ENCODE measurements at regions not wholly inside any gene's neighbourhood (a gene's known extent, or its start where the extent isn't known, plus 50 kb on each side); places are given as distances from the start of the nearest gene placed in this dataset.

- peak overlapping the region in 2 of 12 donors; percentile 21 to 27 for H3K27ac ChIP-seq
- H3K27me3 ChIP-seq = peaks cover 0 to 4% (median 0%) of the 10 kb centered on the region in 9 donors
- TF ChIP-seq POLR2A (IDR thresholded peaks at IDR 0.05) (no peak), CTCF (IDR thresholded peaks at IDR 0.05) (no peak)
- H3K36me3 ChIP-seq = no peaks in the 10 kb centered on the region
- intact Hi-C loops (cut with DNase I) = loop anchor here in 8 of 10 donors (5.0 to 10.0 kb wide), 7 partner anchors 63 to 117 kb away; partner anchors contain the start of gene SPRY4 (in 3 of the 8)
- ATAC-seq (no peak), DNase-seq (no peak)
- no peaks in the 10 kb centered on the region for H3K9me3 ChIP-seq
- no peak overlapping the region for H3K4me3 ChIP-seq
- H3K4me1 ChIP-seq = peaks cover 0 to 64% (median 39%) of the 10 kb centered on the region in 12 donors
- 70 to 83% (median 78%) methylated on average over 6 to 7 of the region's 7 CpGs for WGBS, 4 donors
Measured at GRCh38 chr5:142428036-142428772, 103.4 kb upstream of the SPRY4 start.

GRCh38 chr5:142427529-142427928 is 102.7 kb upstream of the SPRY4 start:
- no peaks in the 10 kb centered on the region for H3K36me3 ChIP-seq
- H3K27ac ChIP-seq = peak overlapping the region in 5 of 12 donors; percentile 25 to 78 (median 50)
- H3K4me3 ChIP-seq = no peak overlapping the region
- ATAC-seq = no peak
- no peak for DNase-seq
- H3K9me3 ChIP-seq = no peaks in the 10 kb centered on the region
- intact Hi-C loops (cut with DNase I) = loop anchor here in 8 of 10 donors (5.0 to 10.0 kb wide), 7 partner anchors 63 to 117 kb away; partner anchors contain the start of gene SPRY4 (in 3 of the 8)
- TF ChIP-seq POLR2A (IDR thresholded peaks at IDR 0.05) (no peak), CTCF (IDR thresholded peaks at IDR 0.05) (no peak)
- no peaks in the 10 kb centered on the region for H3K27me3 ChIP-seq
- 92 to 98% (median 97%) methylated on average over 6 of the region's 6 CpGs for WGBS, 4 donors
- H3K4me1 ChIP-seq = peaks cover 0 to 57% (median 32%) of the 10 kb centered on the region in 12 donors

GRCh38 chr5:142427015-142427364 is 102.2 kb upstream of the SPRY4 start:
- intact Hi-C loops (cut with DNase I) = loop anchor here in 8 of 10 donors (5.0 to 10.0 kb wide), 7 partner anchors 62 to 118 kb away; partner anchors contain the start of gene SPRY4 (in 3 of the 8)
- peaks cover 0 to 52% (median 29%) of the 10 kb centered on the region in 12 donors for H3K4me1 ChIP-seq
- ATAC-seq = peak in 2 of 4 donors; percentile 16 to 22

More at GRCh38 chr5:142427015-142427364, 102.2 kb upstream of the SPRY4 start:
- Histone ChIP-seq H3K9me3 (no peaks in the 10 kb centered on the region), H3K36me3 (no peaks in the 10 kb centered on the region), H3K27me3 (no peaks in the 10 kb centered on the region), H3K27ac (peak overlapping the region; percentile 12 to 80 (median 52)), H3K4me3 (no peak overlapping the region)
- 42 to 61% (median 58%) methylated on average over 7 of the region's 7 CpGs for WGBS, 4 donors
- DNase-seq = peak in 1 of 5 donors; percentile 35
- TF ChIP-seq POLR2A (IDR thresholded peaks at IDR 0.05) = no peak
- TF ChIP-seq CTCF (IDR thresholded peaks at IDR 0.05) = no peak

All from heart left ventricle (tissue), 16 donors.